Stimulated activated CD4-positive, alpha-beta T cell treated with anti-CD3 and anti-CD28 coated beads, TNF-alpha, amount 100 ng/mL, for 4 hours (primary cell): ENCODE measurements at regions not wholly inside any gene's neighbourhood (a gene's known extent, or its start where the extent isn't known, plus 50 kb on each side); places are given as distances from the start of the nearest gene placed in this dataset.
"Not testable (repeated sequence)": the region's sequence is repeated elsewhere in the genome, so short reads cannot be mapped to it uniquely, and the experiment has no call there.

Source experiments
- DNase-seq, 3 experiments: peaks; one replicate each; pipeline ENCODE4 v3.0.0-alpha.2; 2020; ENCODE audit warnings: low read depth in 3 of 3

GRCh38 chr6:141877275-141877983 is 255.3 kb upstream of the GJE1 start:
- no peak for DNase-seq

DNA sequence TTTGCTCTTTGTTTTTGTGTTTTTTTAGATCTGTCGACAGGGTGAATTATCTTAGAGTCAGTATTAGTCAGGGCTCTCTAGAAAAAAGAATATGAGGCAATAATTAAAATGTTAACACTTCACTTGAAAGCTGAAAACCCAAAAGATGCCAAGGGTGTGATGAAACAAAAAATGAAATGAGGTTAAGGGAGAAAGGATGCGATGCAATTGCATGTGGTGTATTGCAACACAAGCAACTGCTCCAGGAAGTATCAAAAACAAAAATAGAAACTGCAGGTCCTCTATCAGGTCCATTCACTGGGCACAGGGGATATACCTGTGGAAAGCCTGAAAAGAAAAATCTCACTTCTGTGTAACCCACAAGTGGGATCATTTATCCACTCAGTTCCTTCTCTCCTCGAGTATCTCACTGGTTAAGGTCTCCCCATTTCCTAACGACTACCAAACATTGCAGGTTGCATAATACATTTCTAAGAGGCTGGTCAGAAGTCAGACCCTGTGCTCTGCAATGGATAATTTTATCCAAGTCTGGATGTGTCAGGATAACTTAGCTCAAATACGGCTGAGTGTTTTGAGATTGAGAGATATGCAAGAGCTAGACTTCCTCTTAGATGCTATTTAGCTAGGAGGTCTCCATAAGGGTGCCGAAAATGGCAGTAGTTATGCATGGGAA is 257.7 kb upstream of the GJE1 start:
- DNase-seq: no peak

GRCh38 chr6:141869509-141869908 is 263.2 kb upstream of the GJE1 start:
- DNase-seq: not testable (repeated sequence)

- no peak for DNase-seq
Measured at GRCh38 chr6:141867767-141868166, 265.0 kb upstream of the GJE1 start.

- no peak for DNase-seq
Measured at GRCh38 chr6:141866731-141867497, 265.8 kb upstream of the GJE1 start.

DNA sequence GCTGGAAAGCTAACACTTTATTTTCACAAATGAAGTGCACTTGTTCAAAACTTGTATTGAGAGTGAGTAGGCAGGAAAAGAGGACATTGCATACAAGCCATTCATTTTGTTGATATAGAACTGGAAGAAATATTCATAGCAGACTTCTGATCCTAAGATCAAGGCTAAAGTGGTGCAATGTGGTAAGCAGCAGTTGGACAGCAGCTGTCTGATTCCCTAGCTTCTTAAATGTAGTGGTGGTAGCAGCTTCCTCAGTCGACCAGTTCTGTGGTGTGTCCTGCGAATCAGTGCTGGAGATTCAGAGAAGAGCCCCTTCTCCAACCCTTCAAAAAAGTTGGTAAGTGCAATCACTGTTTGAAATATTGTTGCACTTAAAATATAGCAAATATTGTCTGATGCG is 281.7 kb upstream of the GJE1 start:
- no peak for DNase-seq

- no peak for DNase-seq
Measured at GRCh38 chr6:141848029-141848890, 284.5 kb upstream of the GJE1 start.

GRCh38 chr6:141846639-141847038 is 286.1 kb upstream of the GJE1 start:
- no peak for DNase-seq

DNA sequence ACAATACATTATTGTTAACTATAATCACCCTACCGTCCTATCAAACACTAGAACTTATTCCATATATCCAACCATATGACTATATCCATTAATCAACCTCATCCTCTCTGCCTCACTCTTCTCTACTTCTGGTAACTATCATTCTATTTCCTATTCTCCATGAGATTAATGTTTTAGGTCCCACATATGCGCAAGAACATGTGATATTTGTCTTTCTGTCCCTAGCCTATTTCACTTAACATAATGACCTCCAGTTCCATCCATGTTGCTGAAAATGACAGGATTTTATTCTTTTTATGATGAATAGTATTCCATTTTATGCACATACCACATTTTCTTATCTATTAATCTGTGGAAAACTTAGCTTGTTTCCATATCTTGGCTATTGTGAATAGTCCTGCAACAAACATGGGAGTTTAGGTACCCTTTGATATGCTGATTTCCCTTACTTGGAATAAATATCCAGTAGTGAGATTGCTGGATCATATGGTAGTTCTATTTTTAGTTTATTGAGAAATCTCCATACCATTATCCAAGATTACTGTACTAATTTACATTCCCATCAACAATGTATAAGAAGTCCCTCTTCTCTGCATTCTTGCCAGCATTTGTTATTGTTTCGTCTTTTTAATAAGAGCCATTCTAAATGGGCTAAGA is 289.4 kb upstream of the GJE1 start:
- no peak for DNase-seq

DNA sequence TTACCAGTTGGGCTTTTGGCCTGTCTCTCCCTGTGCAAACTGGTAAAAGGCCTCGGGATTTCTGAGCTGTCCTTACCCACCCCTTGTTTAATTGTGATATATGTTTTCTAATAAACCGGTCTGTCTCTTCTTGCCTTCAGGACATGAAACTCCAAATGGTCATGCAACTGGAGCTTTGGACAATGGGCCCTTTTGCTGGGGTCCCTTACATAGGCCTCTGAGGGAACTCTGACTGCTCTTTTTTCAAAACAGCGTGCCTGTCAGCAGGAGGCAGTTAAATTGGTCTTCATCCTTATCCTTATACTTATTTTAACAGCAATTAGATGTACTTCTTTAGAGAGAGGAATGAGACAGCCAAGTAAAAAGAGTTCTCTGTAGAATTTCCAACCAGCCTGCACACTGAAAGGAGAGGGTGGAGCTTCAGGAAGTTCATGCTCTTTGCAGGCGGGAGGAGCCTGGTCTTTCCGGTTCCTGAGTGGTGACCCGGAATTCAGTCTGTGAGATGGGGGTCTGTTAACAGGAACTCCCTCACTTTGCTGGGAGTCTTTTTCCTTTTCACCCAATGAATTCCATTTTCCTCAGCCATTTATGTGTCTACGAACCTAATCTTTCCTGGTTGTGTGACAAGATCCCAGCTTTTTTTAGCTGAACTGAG is 299.6 kb upstream of the GJE1 start:
- DNase-seq: no peak

GRCh38 chr6:141830530-141830929 is 302.2 kb upstream of the GJE1 start:
- DNase-seq: no peak

- no peak for DNase-seq
Measured at GRCh38 chr6:141829566-141830360, 303.0 kb upstream of the GJE1 start.

DNA sequence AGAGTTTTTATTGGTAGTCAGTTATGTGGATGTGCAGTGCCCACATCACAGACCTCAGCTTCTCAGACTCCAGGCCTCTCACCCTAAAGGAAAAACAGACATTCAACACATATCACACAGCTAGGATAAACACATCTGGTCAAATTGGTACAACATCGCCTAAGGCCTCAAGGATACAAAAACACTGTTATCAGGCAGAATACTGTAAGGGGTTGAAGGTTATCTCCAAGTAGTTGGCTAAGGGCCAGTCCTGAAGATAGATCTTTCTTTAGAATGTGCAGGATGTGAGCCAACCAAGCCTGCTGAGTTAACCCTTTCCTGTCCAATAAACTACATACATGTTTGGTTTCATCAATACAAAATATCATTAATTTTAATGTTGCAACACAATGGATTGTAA is 308.4 kb upstream of the GJE1 start:
- no peak for DNase-seq

DNA sequence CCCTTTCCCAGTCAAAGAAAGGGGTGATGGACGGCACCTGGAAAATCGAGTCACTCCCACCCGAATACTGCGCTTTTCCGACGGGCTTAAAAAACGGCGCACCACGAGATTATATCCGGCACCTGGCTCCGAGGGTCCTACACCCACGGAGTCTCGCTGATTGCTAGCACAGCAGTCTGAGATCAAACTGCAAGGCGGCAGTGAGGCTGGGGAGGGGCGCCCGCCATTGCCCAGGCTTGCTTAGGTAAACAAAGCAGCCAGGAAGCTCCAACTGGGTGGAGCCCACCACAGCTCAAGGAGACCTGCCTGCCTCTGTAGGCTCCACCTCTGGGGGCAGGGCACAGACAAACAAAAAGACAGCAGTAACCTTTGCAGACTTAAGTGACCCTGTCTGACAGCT is 317.7 kb upstream of the GJE1 start:
- DNase-seq: not testable (repeated sequence)

DNA sequence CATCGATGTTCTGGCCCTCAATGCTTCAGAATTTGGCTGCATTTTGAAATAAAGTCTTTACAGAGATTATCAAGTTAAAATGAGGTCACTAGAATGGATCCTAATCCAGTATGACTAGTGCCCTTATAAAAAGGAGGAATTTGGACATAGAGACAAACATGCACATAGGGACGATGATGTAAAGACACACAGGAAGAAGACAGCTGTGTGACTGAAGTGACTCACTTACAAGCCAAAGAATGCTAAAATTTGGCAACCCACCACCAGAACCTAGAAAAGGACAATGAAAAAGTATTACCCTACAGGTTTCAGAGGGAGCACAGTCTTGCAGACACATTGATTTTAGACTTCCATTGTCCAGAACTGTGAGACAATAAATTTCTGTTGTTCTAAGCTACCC is 322.8 kb upstream of the GJE1 start:
- DNase-seq: no peak

DNA sequence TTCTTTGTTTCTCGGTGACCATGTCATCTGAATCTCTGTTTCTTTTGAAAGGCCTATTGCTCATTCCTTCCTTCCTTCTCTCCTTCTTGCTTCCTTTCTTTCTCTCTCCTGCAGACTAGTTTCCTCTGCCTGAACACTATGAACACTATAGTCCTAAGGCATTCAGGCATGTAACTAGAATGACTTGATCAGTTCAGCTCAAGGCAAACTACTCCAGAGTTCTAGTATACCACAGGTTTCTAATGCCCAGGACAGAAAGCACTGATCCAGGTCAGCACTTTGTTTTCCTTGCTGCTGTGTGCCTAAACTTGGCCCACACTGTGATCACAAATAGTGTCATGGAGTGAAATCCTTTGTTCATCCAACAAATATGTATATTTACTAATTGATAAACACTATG is 324.1 kb upstream of the GJE1 start:
- no peak for DNase-seq

GRCh38 chr6:141800973-141801372 is 331.8 kb upstream of the GJE1 start:
- not testable (repeated sequence) for DNase-seq

- DNase-seq: no peak
Measured at GRCh38 chr6:141790921-141791320, 341.8 kb upstream of the GJE1 start.

GRCh38 chr6:141788096-141788495 is 344.6 kb upstream of the GJE1 start:
- DNase-seq: no peak

GRCh38 chr6:141783585-141783984 is 349.1 kb upstream of the GJE1 start:
- DNase-seq: no peak
